ENCODE measurements at regions not wholly inside any gene's neighbourhood (a gene's known extent, or its start where the extent isn't known, plus 50 kb on each side); places are given as distances from the start of the nearest gene placed in this dataset.
A peak's percentile ranks its signal among the peaks of the same experiment; 100 is the strongest.

GRCh38 chr20:63083831-63084562 is 77.2 kb upstream of the BHLHE23 start:
- no peak for DNase-seq

- no peak for DNase-seq
These were observed 76.4 kb upstream of the BHLHE23 start for GRCh38 chr20:63082939-63083735.

- no peak for DNase-seq
These were observed 75.7 kb upstream of the BHLHE23 start for GRCh38 chr20:63082308-63082938.

GRCh38 chr20:63081831-63082230 is 75.1 kb upstream of the BHLHE23 start:
- DNase-seq: no peak

- no peak for DNase-seq
These were observed 74.6 kb upstream of the BHLHE23 start for GRCh38 chr20:63081351-63081750.

GRCh38 chr20:63080811-63081210 is 74.0 kb upstream of the BHLHE23 start:
- DNase-seq: no peak

- no peak for DNase-seq
These were observed 73.6 kb upstream of the BHLHE23 start for GRCh38 chr20:63080411-63080810.

- DNase-seq: no peak
These were observed 73.2 kb upstream of the BHLHE23 start for GRCh38 chr20:63079971-63080370.

- DNase-seq: no peak
These were observed 70.9 kb upstream of the BHLHE23 start for GRCh38 chr20:63077705-63078104.

GRCh38 chr20:63076421-63076820 is 69.7 kb upstream of the BHLHE23 start:
- no peak for DNase-seq

GRCh38 chr20:63074631-63075030 is 67.9 kb upstream of the BHLHE23 start:
- no peak for DNase-seq

GRCh38 chr20:63074182-63074581 is 67.4 kb upstream of the BHLHE23 start:
- DNase-seq: no peak

GRCh38 chr20:63073738-63074065 is 66.9 kb upstream of the BHLHE23 start:
- no peak for DNase-seq

GRCh38 chr20:63072991-63073737 is 66.4 kb upstream of the BHLHE23 start:
- DNase-seq: no peak

- DNase-seq: no peak
These were observed 65.5 kb upstream of the BHLHE23 start for GRCh38 chr20:63072231-63072791.

GRCh38 chr20:63071541-63072181 is 64.9 kb upstream of the BHLHE23 start:
- DNase-seq: peak; percentile 37

GRCh38 chr20:63070771-63071540 is 64.2 kb upstream of the BHLHE23 start:
- no peak for DNase-seq

GRCh38 chr20:63070301-63070625 is 63.5 kb upstream of the BHLHE23 start:
- DNase-seq: no peak

- no peak for DNase-seq
These were observed 62.1 kb upstream of the BHLHE23 start for GRCh38 chr20:63068711-63069367.

- DNase-seq: no peak
These were observed 61.2 kb upstream of the BHLHE23 start for GRCh38 chr20:63067721-63068560.
